GM23338 (cell line): ENCODE measurements at regions not wholly inside any gene's neighbourhood (a gene's known extent, or its start where the extent isn't known, plus 50 kb on each side); places are given as distances from the start of the nearest gene placed in this dataset.

Experiments
- ATAC-seq: fragments of 200-7000 bp; cut with Tn5 transposase; 3 replicates; pipeline ENCODE4 v1.9.1; 2020
- DNase-seq: peaks from one replicate; pipeline ENCODE4 v3.0.0-alpha.2; 2015; ENCODE audit warnings: low spot score
- H2AFZ ChIP-seq: fragments of 200-600 bp; sonication (generic); 2 replicates; pipeline ENCODE4 v1.8.0; 2016; ENCODE audit warnings: antibody characterized with exemption, mild to moderate bottlenecking, moderate library complexity
- H3F3A ChIP-seq: fragments of 200-600 bp; sonication (generic); replicated peaks from 2 replicates; pipeline ENCODE4 v1.8.0; 2017; ENCODE audit warnings: antibody characterized with exemption, mixed run types, low read depth
- H3K27ac ChIP-seq: fragments of 200-600 bp; sonication (generic); 2 replicates; pipeline ENCODE4 v1.6.1; 2016; ENCODE audit warnings: low read depth
- H3K27me3 ChIP-seq: fragments of 200-600 bp; sonication (generic); 2 replicates; pipeline ENCODE4 v1.8.0; 2016; ENCODE audit warnings: mild to moderate bottlenecking, mixed run types, moderate library complexity; ENCODE audit not compliant: insufficient read depth
- H3K36me3 ChIP-seq: fragments of 200-600 bp; sonication (generic); 2 replicates; pipeline ENCODE4 v1.8.0; 2016; ENCODE audit warnings: mild to moderate bottlenecking; ENCODE audit not compliant: insufficient read depth
- H3K4me1 ChIP-seq: fragments of 200-600 bp; sonication (generic); 2 replicates; pipeline ENCODE4 v1.8.0; 2016; ENCODE audit warnings: mild to moderate bottlenecking, moderate library complexity; ENCODE audit not compliant: insufficient read depth
- H3K4me2 ChIP-seq: fragments of 200-600 bp; sonication (generic); 2 replicates; pipeline ENCODE4 v1.7.1; 2017; ENCODE audit warnings: mixed run types
- H3K4me3 ChIP-seq: fragments of 200-600 bp; sonication (generic); 2 replicates; pipeline ENCODE4 v1.6.1; 2016; ENCODE audit warnings: mixed run types
- H3K79me2 ChIP-seq: fragments of 200-600 bp; sonication (generic); replicated peaks from 2 replicates; pipeline ENCODE4 v1.8.0; 2017; ENCODE audit warnings: mild to moderate bottlenecking; ENCODE audit not compliant: insufficient read depth
- H3K9me2 ChIP-seq: fragments of 200-600 bp; sonication (generic); 2 replicates; pipeline ENCODE4 v1.8.0; 2017; ENCODE audit not compliant: insufficient read depth
- H4K20me1 ChIP-seq: fragments of 200-600 bp; sonication (generic); replicated peaks from 2 replicates; pipeline ENCODE4 v1.8.0; 2017; ENCODE audit warnings: mild to moderate bottlenecking; ENCODE audit not compliant: insufficient read depth
- H3K27ac Mint-ChIP-seq: 2 replicates; pipeline ENCODE4 v1.8.0; 2020; ENCODE audit warnings: inconsistent platforms, mild to moderate bottlenecking, moderate library complexity, mixed read lengths
- H3K27me3 Mint-ChIP-seq: 3 replicates; pipeline ENCODE4 v1.8.0; 2022; ENCODE audit warnings: low read depth, mild to moderate bottlenecking, moderate library complexity, mixed read lengths, inconsistent platforms; ENCODE audit not compliant: insufficient read depth, poor library complexity
- H3K36me3 Mint-ChIP-seq: 3 replicates; pipeline ENCODE4 v1.8.0; 2021; ENCODE audit warnings: low read depth, mild to moderate bottlenecking, inconsistent platforms, moderate library complexity, mixed read lengths
- H3K4me1 Mint-ChIP-seq: 3 replicates; pipeline ENCODE4 v1.8.0; 2020; ENCODE audit warnings: mild to moderate bottlenecking, inconsistent platforms, mixed read lengths
- H3K4me3 Mint-ChIP-seq: 3 replicates; pipeline ENCODE4 v1.8.0; 2021; ENCODE audit warnings: moderate library complexity, mild to moderate bottlenecking, inconsistent platforms, mixed read lengths
- H3K9me3 Mint-ChIP-seq: 3 replicates; pipeline ENCODE4 v1.8.0; 2020; ENCODE audit warnings: moderate library complexity, mild to moderate bottlenecking, inconsistent platforms, mixed read lengths
- CREB1 ChIP-seq: fragments of 250-450 bp; sonication (Bioruptor Pico); IDR thresholded peaks from 2 replicates; pipeline ENCODE4 v1.5.0; 2020; ENCODE audit warnings: low read depth, mild to moderate bottlenecking, moderate library complexity
- EZH2phosphoT487 ChIP-seq: fragments of 200-600 bp; sonication (generic); IDR thresholded peaks from one replicate; pipeline ENCODE4 v1.8.1; 2018; ENCODE audit warnings: antibody characterized with exemption; ENCODE audit not compliant: unreplicated experiment
- JUNB ChIP-seq: IDR thresholded peaks from one replicate; pipeline ENCODE4 v1.6.1; 2016; ENCODE audit warnings: antibody characterized with exemption; ENCODE audit not compliant: unreplicated experiment
- NANOG ChIP-seq: IDR thresholded peaks from 2 replicates; pipeline ENCODE4 v1.6.1; 2016; ENCODE audit warnings: antibody characterized with exemption, borderline replicate concordance
- POLR2AphosphoS5 ChIP-seq: IDR thresholded peaks from 2 replicates; pipeline ENCODE4 v1.6.1; 2016; ENCODE audit warnings: antibody characterized with exemption, low read depth
- ZNF114 ChIP-seq: fragments of 250-450 bp; sonication (Bioruptor Pico); IDR thresholded peaks from 2 replicates; pipeline ENCODE4 v1.5.0; 2020; ENCODE audit warnings: mild to moderate bottlenecking, moderate library complexity
- TF ChIP-seq, protein P1 (sequence below): fragments of 250-450 bp; sonication (Bioruptor Pico); IDR thresholded peaks from 2 replicates; pipeline ENCODE4 v1.5.0; 2020; ENCODE audit warnings: mild to moderate bottlenecking, moderate library complexity
- TF ChIP-seq, protein P2 (sequence below): IDR thresholded peaks from one replicate; pipeline ENCODE4 v1.6.1; 2018; ENCODE audit warnings: antibody characterized with exemption; ENCODE audit not compliant: unreplicated experiment

DNA sequence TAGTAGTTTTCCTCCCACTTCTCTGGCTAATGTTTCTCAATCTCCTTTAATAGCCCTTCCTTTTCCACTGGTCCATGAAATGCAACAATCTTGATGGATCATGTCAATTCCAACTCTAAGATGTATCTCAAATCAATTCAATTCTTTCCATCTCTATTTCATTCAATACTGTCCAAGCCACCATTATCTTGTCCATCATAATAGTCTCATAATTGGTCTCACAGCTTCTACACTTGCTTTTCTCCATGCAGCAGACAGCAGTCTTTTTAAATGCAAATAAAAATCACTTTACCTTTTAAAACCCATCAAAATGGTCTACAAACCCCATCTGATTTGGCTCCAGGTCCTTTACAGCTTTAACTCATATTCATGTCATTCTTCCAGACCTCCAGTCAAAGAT is 226.6 kb downstream of the EPHA4 start (continued):
- TF ChIP-seq, protein P1, sequence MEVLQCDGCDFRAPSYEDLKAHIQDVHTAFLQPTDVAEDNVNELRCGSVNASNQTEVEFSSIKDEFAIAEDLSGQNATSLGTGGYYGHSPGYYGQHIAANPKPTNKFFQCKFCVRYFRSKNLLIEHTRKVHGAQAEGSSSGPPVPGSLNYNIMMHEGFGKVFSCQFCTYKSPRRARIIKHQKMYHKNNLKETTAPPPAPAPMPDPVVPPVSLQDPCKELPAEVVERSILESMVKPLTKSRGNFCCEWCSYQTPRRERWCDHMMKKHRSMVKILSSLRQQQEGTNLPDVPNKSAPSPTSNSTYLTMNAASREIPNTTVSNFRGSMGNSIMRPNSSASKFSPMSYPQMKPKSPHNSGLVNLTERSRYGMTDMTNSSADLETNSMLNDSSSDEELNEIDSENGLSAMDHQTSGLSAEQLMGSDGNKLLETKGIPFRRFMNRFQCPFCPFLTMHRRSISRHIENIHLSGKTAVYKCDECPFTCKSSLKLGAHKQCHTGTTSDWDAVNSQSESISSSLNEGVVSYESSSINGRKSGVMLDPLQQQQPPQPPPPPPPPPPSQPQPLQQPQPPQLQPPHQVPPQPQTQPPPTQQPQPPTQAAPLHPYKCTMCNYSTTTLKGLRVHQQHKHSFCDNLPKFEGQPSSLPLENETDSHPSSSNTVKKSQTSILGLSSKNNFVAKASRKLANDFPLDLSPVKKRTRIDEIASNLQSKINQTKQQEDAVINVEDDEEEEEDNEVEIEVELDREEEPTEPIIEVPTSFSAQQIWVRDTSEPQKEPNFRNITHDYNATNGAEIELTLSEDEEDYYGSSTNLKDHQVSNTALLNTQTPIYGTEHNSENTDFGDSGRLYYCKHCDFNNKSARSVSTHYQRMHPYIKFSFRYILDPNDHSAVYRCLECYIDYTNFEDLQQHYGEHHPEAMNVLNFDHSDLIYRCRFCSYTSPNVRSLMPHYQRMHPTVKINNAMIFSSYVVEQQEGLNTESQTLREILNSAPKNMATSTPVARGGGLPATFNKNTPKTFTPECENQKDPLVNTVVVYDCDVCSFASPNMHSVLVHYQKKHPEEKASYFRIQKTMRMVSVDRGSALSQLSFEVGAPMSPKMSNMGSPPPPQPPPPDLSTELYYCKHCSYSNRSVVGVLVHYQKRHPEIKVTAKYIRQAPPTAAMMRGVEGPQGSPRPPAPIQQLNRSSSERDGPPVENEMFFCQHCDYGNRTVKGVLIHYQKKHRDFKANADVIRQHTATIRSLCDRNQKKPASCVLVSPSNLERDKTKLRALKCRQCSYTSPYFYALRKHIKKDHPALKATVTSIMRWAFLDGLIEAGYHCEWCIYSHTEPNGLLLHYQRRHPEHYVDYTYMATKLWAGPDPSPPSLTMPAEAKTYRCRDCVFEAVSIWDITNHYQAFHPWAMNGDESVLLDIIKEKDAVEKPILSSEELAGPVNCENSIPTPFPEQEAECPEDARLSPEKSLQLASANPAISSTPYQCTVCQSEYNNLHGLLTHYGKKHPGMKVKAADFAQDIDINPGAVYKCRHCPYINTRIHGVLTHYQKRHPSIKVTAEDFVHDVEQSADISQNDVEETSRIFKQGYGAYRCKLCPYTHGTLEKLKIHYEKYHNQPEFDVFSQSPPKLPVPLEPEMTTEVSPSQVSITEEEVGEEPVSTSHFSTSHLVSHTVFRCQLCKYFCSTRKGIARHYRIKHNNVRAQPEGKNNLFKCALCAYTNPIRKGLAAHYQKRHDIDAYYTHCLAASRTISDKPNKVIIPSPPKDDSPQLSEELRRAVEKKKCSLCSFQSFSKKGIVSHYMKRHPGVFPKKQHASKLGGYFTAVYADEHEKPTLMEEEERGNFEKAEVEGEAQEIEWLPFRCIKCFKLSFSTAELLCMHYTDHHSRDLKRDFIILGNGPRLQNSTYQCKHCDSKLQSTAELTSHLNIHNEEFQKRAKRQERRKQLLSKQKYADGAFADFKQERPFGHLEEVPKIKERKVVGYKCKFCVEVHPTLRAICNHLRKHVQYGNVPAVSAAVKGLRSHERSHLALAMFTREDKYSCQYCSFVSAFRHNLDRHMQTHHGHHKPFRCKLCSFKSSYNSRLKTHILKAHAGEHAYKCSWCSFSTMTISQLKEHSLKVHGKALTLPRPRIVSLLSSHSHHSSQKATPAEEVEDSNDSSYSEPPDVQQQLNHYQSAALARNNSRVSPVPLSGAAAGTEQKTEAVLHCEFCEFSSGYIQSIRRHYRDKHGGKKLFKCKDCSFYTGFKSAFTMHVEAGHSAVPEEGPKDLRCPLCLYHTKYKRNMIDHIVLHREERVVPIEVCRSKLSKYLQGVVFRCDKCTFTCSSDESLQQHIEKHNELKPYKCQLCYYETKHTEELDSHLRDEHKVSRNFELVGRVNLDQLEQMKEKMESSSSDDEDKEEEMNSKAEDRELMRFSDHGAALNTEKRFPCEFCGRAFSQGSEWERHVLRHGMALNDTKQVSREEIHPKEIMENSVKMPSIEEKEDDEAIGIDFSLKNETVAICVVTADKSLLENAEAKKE (CRISPR knock-in tag): no peak
- TF ChIP-seq CREB1 (CRISPR knock-in tag): no peak

DNA sequence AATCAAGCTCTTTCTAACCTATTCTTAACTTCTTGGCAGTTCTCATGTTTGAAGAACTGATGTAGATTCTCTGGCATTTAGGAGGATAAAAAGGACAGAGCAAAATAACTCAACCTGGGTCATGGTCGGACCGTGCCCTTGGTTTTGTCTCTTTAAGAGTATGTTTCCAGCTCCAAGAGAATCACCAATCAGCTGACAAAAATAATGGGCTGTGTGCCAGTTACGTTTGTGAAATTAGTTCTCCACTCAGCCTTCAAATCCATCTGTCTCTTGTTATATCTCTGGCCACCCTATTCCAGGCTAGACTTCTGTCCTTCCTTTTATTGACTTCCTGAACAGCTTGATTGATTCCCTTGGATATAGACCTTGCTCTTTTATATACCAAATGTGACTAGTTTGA is 225.7 kb downstream of the EPHA4 start:
- Mint-ChIP-seq H3K36me3 (no peaks in the 10 kb centered on the region), H3K4me1 (0 out of 3 replicates have a peak, but pooled peaks cover 6% of the 10 kb centered on the region), H3K27me3 (peaks cover 2% of the 10 kb centered on the region), H3K27ac (no peak overlapping the region), H3K9me3 (no peaks in the 10 kb centered on the region), H3K4me3 (no peak overlapping the region)
- Histone ChIP-seq H3K9me2 (no peaks in the 10 kb centered on the region), H3K4me1 (no peaks in the 10 kb centered on the region), H3K4me3 (no peak overlapping the region), H4K20me1 (no peaks in the 10 kb centered on the region), H3K36me3 (no peaks in the 10 kb centered on the region), H3K79me2 (no peaks in the 10 kb centered on the region), H3K27me3 (no peaks in the 10 kb centered on the region), H3K4me2 (no peak overlapping the region), H3F3A (no peaks in the 10 kb centered on the region), H2AFZ (no peak overlapping the region), H3K27ac (no peak overlapping the region)
- ATAC-seq: no peak
- no peak for DNase-seq
- TF ChIP-seq NANOG: no peak
- TF ChIP-seq, protein P2, sequence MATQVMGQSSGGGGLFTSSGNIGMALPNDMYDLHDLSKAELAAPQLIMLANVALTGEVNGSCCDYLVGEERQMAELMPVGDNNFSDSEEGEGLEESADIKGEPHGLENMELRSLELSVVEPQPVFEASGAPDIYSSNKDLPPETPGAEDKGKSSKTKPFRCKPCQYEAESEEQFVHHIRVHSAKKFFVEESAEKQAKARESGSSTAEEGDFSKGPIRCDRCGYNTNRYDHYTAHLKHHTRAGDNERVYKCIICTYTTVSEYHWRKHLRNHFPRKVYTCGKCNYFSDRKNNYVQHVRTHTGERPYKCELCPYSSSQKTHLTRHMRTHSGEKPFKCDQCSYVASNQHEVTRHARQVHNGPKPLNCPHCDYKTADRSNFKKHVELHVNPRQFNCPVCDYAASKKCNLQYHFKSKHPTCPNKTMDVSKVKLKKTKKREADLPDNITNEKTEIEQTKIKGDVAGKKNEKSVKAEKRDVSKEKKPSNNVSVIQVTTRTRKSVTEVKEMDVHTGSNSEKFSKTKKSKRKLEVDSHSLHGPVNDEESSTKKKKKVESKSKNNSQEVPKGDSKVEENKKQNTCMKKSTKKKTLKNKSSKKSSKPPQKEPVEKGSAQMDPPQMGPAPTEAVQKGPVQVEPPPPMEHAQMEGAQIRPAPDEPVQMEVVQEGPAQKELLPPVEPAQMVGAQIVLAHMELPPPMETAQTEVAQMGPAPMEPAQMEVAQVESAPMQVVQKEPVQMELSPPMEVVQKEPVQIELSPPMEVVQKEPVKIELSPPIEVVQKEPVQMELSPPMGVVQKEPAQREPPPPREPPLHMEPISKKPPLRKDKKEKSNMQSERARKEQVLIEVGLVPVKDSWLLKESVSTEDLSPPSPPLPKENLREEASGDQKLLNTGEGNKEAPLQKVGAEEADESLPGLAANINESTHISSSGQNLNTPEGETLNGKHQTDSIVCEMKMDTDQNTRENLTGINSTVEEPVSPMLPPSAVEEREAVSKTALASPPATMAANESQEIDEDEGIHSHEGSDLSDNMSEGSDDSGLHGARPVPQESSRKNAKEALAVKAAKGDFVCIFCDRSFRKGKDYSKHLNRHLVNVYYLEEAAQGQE: no peak
- TF ChIP-seq CREB1 (CRISPR knock-in tag): no peak
- TF ChIP-seq JUNB: no peak
- TF ChIP-seq EZH2phosphoT487: no peak
- TF ChIP-seq POLR2AphosphoS5: no peak
- TF ChIP-seq ZNF114: no peak
